ENCODE measurements at regions not wholly inside any gene's neighbourhood (a gene's known extent, or its start where the extent isn't known, plus 50 kb on each side); places are given as distances from the start of the nearest gene placed in this dataset.

- no peak for TF ChIP-seq CTCF (conservative IDR thresholded peaks at IDR 0.05; ENCODE audit: low read length)
- no peak overlapping the region for H3K4me3 ChIP-seq (ENCODE audit: low read length)
- no peak for DNase-seq (ENCODE audit: low read depth)
Observed at GRCh38 chr1:105632342-105633196, 1423.9 kb upstream of the PRMT6 start.

- DNase-seq (ENCODE audit: low read depth) = no peak
- TF ChIP-seq CTCF (conservative IDR thresholded peaks at IDR 0.05; ENCODE audit: low read length) = no peak
- H3K4me3 ChIP-seq (ENCODE audit: low read length) = no peak overlapping the region
Observed at GRCh38 chr1:105636052-105636451, 1420.4 kb upstream of the PRMT6 start.

- H3K4me3 ChIP-seq (ENCODE audit: low read length) = no peak overlapping the region
- DNase-seq (ENCODE audit: low read depth) = no peak
- no peak for TF ChIP-seq CTCF (conservative IDR thresholded peaks at IDR 0.05; ENCODE audit: low read length)
Observed at GRCh38 chr1:105641407-105641806, 1415.1 kb upstream of the PRMT6 start.

GRCh38 chr1:105652109-105652508 lies 1404.4 kb upstream of the PRMT6 start:
- no peak for DNase-seq (ENCODE audit: low read depth)
- no peak for TF ChIP-seq CTCF (conservative IDR thresholded peaks at IDR 0.05; ENCODE audit: low read length)
- H3K4me3 ChIP-seq (ENCODE audit: low read length) = no peak overlapping the region

GRCh38 chr1:105655032-105655431 lies 1401.4 kb upstream of the PRMT6 start:
- DNase-seq (ENCODE audit: low read depth) = no peak
- TF ChIP-seq CTCF (conservative IDR thresholded peaks at IDR 0.05; ENCODE audit: low read length) = no peak
- no peak overlapping the region for H3K4me3 ChIP-seq (ENCODE audit: low read length)

GRCh38 chr1:105664495-105664894 lies 1392.0 kb upstream of the PRMT6 start:
- DNase-seq (ENCODE audit: low read depth) = no peak
- no peak overlapping the region for H3K4me3 ChIP-seq (ENCODE audit: low read length)
- no peak for TF ChIP-seq CTCF (conservative IDR thresholded peaks at IDR 0.05; ENCODE audit: low read length)

- TF ChIP-seq CTCF (conservative IDR thresholded peaks at IDR 0.05; ENCODE audit: low read length) = no peak
- DNase-seq (ENCODE audit: low read depth) = no peak
- no peak overlapping the region for H3K4me3 ChIP-seq (ENCODE audit: low read length)
Observed at GRCh38 chr1:105678334-105678733, 1378.1 kb upstream of the PRMT6 start.
